Ovary (tissue), 3 donors: ENCODE measurements at regions not wholly inside any gene's neighbourhood (a gene's known extent, or its start where the extent isn't known, plus 50 kb on each side); places are given as distances from the start of the nearest gene placed in this dataset.

Source experiments
- CTCF ChIP-seq, 3 donors: fragments of 450-650 bp in 2 of 3; fragments of 200-600 bp in 1 of 3; IDR thresholded peaks; one replicate each; pipeline versions ENCODE4 v1.5.1 to v1.8.0; 2016 to 2022; ENCODE audit warnings: antibody characterized with exemption in 3 of 3, mild to moderate bottlenecking in 1 of 3
- EP300 ChIP-seq: sonication (generic); formaldehyde crosslinking; IDR thresholded peaks from one replicate; pipeline ENCODE4 v1.6.1; 2017; ENCODE audit warnings: antibody characterized with exemption
- POLR2A ChIP-seq: fragments of 450-650 bp; IDR thresholded peaks from one replicate; pipeline ENCODE4 v1.6.1; 2017; ENCODE audit warnings: antibody characterized with exemption, mild to moderate bottlenecking, moderate library complexity
- donor health status: DM: no; HTN: no; CAD: no.

GRCh38 chr5:23631302-23632045 is 124.1 kb downstream of the PRDM9 start:
- TF ChIP-seq CTCF (IDR thresholded peaks at IDR 0.05), result no peak
- TF ChIP-seq POLR2A, result no peak
- TF ChIP-seq EP300, result no peak
